PFSK-1 (cell line): ENCODE measurements at regions not wholly inside any gene's neighbourhood (a gene's known extent, or its start where the extent isn't known, plus 50 kb on each side); places are given as distances from the start of the nearest gene placed in this dataset.

Experiments used
- FOXP2 ChIP-seq: optimal IDR thresholded peaks from 2 replicates; pipeline ENCODE3; 2011; ENCODE audit warnings: borderline replicate concordance, control low read depth, inconsistent platforms; ENCODE audit not compliant: insufficient read depth; ENCODE audit errors: extremely low read length, extremely low read depth
- POLR2AphosphoS5 ChIP-seq: IDR thresholded peaks from 2 replicates; pipeline ENCODE4 v1.6.1; 2012; ENCODE audit warnings: low read depth, mild to moderate bottlenecking, control low read depth, low read length, moderate library complexity
- SIN3A ChIP-seq: IDR thresholded peaks from 2 replicates; pipeline ENCODE4 v1.6.1; 2012; ENCODE audit warnings: mild to moderate bottlenecking, low read length, moderate library complexity, borderline replicate concordance; ENCODE audit not compliant: insufficient read depth
- TAF1 ChIP-seq: IDR thresholded peaks from 2 replicates; pipeline ENCODE4 v1.6.1; 2012; ENCODE audit warnings: low read length, control low read depth, borderline replicate concordance; ENCODE audit not compliant: insufficient read depth
- TF ChIP-seq, protein P1 (sequence below), 2 experiments: IDR thresholded peaks; 2 replicates each; pipeline versions ENCODE4 v1.6.1 to v1.8.0; 2011 to 2012; ENCODE audit warnings: low read depth in 2 of 2, low read length in 2 of 2, control low read depth in 1 of 2, inconsistent platforms in 1 of 2, mild to moderate bottlenecking in 1 of 2, moderate library complexity in 1 of 2; ENCODE audit not compliant: insufficient read depth in 1 of 2

- TF ChIP-seq POLR2AphosphoS5 (no peak), TAF1 (no peak), SIN3A (no peak), FOXP2 (no peak)
- TF ChIP-seq, protein P1, sequence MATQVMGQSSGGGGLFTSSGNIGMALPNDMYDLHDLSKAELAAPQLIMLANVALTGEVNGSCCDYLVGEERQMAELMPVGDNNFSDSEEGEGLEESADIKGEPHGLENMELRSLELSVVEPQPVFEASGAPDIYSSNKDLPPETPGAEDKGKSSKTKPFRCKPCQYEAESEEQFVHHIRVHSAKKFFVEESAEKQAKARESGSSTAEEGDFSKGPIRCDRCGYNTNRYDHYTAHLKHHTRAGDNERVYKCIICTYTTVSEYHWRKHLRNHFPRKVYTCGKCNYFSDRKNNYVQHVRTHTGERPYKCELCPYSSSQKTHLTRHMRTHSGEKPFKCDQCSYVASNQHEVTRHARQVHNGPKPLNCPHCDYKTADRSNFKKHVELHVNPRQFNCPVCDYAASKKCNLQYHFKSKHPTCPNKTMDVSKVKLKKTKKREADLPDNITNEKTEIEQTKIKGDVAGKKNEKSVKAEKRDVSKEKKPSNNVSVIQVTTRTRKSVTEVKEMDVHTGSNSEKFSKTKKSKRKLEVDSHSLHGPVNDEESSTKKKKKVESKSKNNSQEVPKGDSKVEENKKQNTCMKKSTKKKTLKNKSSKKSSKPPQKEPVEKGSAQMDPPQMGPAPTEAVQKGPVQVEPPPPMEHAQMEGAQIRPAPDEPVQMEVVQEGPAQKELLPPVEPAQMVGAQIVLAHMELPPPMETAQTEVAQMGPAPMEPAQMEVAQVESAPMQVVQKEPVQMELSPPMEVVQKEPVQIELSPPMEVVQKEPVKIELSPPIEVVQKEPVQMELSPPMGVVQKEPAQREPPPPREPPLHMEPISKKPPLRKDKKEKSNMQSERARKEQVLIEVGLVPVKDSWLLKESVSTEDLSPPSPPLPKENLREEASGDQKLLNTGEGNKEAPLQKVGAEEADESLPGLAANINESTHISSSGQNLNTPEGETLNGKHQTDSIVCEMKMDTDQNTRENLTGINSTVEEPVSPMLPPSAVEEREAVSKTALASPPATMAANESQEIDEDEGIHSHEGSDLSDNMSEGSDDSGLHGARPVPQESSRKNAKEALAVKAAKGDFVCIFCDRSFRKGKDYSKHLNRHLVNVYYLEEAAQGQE (IDR thresholded peaks at IDR 0.05; ENCODE audit: insufficient read depth in 1 of 2, low read depth in 2 of 2, low read length in 2 of 2) = no peak
These were observed 108.6 kb downstream of the TRIM29 start for GRCh38 chr11:120029321-120029720.

DNA sequence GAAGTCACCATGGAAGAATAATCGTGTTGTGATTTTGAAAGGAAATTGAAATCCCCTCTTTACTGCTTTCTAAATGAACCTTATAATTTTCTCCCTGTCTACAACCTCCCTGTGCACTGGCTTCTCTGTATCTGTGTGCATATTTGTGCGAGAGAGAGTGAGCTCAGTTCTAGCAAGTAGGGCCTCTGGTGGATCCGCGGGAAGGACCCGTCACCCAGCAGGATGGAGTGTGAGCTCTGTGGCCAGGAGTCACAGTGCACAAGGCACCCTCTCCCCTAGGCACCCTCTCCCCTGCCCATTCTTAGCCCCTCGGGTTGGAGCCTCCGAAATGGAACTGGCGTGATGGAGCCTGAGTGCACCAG, 109.0 kb downstream of the TRIM29 start:
- TF ChIP-seq SIN3A (no peak), POLR2AphosphoS5 (no peak), TAF1 (no peak), FOXP2 (no peak)
- TF ChIP-seq, protein P1 (IDR thresholded peaks at IDR 0.05; ENCODE audit: insufficient read depth in 1 of 2, low read depth in 2 of 2, low read length in 2 of 2) = no peak

DNA sequence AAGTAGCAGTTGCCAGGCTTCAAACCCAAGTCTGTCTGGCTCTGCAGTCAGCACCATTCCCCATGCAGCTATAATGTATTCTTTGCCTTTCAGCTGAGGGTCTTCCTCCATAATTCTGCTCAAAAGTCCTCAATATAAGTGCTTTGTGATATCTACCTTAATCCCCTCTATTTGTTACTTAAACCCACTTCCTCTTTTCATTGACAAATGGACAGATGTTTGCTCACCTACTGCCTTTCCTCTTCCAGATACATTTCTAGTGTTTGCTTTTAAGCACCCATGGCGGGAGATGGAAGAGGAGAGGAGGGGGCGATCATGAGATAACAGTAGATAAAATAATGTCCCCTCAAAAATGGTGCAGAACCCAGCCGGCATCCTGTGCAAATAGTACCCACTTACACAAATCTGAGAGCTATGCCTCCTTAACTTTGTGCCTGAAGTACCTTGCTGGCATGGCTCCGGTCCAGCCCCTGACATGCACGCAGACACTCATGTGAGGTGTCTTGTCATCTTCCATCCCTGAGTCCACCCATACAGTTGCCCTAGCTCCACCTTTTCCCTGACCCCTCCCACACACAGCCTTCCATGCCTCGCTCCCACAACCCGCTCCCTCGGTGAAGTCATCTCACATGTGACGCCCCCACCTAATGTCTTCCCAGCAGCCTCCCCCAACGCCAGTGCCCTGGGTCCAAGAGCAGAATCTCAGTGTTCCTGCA, 109.6 kb downstream of the TRIM29 start:
- TF ChIP-seq POLR2AphosphoS5 (no peak), FOXP2 (no peak), TAF1 (no peak), SIN3A (no peak)
- TF ChIP-seq, protein P1 (IDR thresholded peaks at IDR 0.05; ENCODE audit: insufficient read depth in 1 of 2, low read depth in 2 of 2, low read length in 2 of 2) = no peak

- TF ChIP-seq POLR2AphosphoS5 = no peak
- TF ChIP-seq TAF1 = no peak
- TF ChIP-seq, protein P1 (IDR thresholded peaks at IDR 0.05; ENCODE audit: insufficient read depth in 1 of 2, low read depth in 2 of 2, low read length in 2 of 2) = no peak
- TF ChIP-seq SIN3A = no peak
These were observed 110.2 kb downstream of the TRIM29 start for GRCh38 chr11:120027546-120028180.
